ENCODE measurements at regions not wholly inside any gene's neighbourhood (a gene's known extent, or its start where the extent isn't known, plus 50 kb on each side); places are given as distances from the start of the nearest gene placed in this dataset.

DNA sequence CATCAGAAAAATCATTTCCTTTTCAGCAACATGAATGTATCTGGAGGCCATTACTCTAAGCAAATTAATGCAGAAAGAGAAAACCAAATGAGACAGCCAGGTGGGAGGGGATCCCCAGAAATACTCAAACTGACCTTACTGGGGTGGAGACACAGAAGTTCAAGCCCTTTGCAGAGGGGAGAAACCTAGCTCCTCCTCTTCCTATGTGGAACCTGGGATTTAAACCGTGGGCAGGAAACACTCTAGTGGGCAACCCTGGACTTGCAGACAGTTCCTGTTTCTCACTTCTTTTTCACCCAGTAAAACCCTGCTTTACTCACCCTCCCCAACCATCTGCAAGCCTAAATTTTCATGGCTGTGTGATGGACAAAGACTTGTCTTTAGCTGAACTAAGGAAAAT, 61.3 kb downstream of the SLITRK6 start:
- Histone ChIP-seq H3K4me2 (ENCODE audit: low read length) (no peak overlapping the region), H3K9me3 (ENCODE audit: low read length) (no peaks in the 10 kb centered on the region), H3K79me2 (ENCODE audit: insufficient read depth, low read length) (no peaks in the 10 kb centered on the region), H4K20me1 (ENCODE audit: insufficient read depth, low read length) (no peaks in the 10 kb centered on the region), H3K9ac (ENCODE audit: low read length) (no peak overlapping the region), H3K9me2 (ENCODE audit: low read depth, low read length) (no peaks in the 10 kb centered on the region), H3K27ac (ENCODE audit: low read depth, low read length, poor library complexity, severe bottlenecking) (no peak overlapping the region), H3K36me3 (ENCODE audit: insufficient read depth, low read length) (no peaks in the 10 kb centered on the region), H3K4me3 (ENCODE audit: low read depth, low read length, poor library complexity, severe bottlenecking) (no peak overlapping the region), H3K4me1 (ENCODE audit: insufficient read depth, low read length, severe bottlenecking) (no peaks in the 10 kb centered on the region), H3K27me3 (ENCODE audit: insufficient read depth, low read length) (no peaks in the 10 kb centered on the region), H2AFZ (ENCODE audit: low read length) (no peak overlapping the region), H3F3A (ENCODE audit: insufficient read depth, low read length) (no peaks in the 10 kb centered on the region)
- no peak for TF ChIP-seq EZH2 (IDR thresholded peaks at IDR 0.05; ENCODE audit: borderline replicate concordance, low read length)
- TF ChIP-seq, protein P1, sequence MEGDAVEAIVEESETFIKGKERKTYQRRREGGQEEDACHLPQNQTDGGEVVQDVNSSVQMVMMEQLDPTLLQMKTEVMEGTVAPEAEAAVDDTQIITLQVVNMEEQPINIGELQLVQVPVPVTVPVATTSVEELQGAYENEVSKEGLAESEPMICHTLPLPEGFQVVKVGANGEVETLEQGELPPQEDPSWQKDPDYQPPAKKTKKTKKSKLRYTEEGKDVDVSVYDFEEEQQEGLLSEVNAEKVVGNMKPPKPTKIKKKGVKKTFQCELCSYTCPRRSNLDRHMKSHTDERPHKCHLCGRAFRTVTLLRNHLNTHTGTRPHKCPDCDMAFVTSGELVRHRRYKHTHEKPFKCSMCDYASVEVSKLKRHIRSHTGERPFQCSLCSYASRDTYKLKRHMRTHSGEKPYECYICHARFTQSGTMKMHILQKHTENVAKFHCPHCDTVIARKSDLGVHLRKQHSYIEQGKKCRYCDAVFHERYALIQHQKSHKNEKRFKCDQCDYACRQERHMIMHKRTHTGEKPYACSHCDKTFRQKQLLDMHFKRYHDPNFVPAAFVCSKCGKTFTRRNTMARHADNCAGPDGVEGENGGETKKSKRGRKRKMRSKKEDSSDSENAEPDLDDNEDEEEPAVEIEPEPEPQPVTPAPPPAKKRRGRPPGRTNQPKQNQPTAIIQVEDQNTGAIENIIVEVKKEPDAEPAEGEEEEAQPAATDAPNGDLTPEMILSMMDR (IDR thresholded peaks at IDR 0.05; ENCODE audit: low read length) = peak; percentile 14; the same call in 1 of the 2 replicates

GRCh38 chr13:85729296-85729695, 69.9 kb downstream of the SLITRK6 start:
- no peak overlapping the region for H3K4me3 ChIP-seq (ENCODE audit: low read depth, low read length, poor library complexity, severe bottlenecking)

GRCh38 chr13:85728811-85729210, 70.4 kb downstream of the SLITRK6 start:
- no peaks in the 10 kb centered on the region for H3K4me1 ChIP-seq (ENCODE audit: insufficient read depth, low read length, severe bottlenecking)
- no peaks in the 10 kb centered on the region for H3K9me2 ChIP-seq (ENCODE audit: low read depth, low read length)
- no peaks in the 10 kb centered on the region for H3K9me3 ChIP-seq (ENCODE audit: low read length)
- no peaks in the 10 kb centered on the region for H3F3A ChIP-seq (ENCODE audit: insufficient read depth, low read length)
- no peaks in the 10 kb centered on the region for H4K20me1 ChIP-seq (ENCODE audit: insufficient read depth, low read length)
- no peak overlapping the region for H3K9ac ChIP-seq (ENCODE audit: low read length)
- H3K79me2 ChIP-seq (ENCODE audit: insufficient read depth, low read length) = no peaks in the 10 kb centered on the region
- no peaks in the 10 kb centered on the region for H3K36me3 ChIP-seq (ENCODE audit: insufficient read depth, low read length)
- H3K4me3 ChIP-seq (ENCODE audit: low read depth, low read length, poor library complexity, severe bottlenecking) = no peak overlapping the region
- no peak overlapping the region for H2AFZ ChIP-seq (ENCODE audit: low read length)
- H3K27me3 ChIP-seq (ENCODE audit: insufficient read depth, low read length) = no peaks in the 10 kb centered on the region
- no peak overlapping the region for H3K27ac ChIP-seq (ENCODE audit: low read depth, low read length, poor library complexity, severe bottlenecking)
- no peak for TF ChIP-seq EZH2 (IDR thresholded peaks at IDR 0.05; ENCODE audit: borderline replicate concordance, low read length)
- H3K4me2 ChIP-seq (ENCODE audit: low read length) = no peak overlapping the region

More at GRCh38 chr13:85729296-85729695, 69.9 kb downstream of the SLITRK6 start:
- Histone ChIP-seq H3K9me3 (ENCODE audit: low read length) (no peaks in the 10 kb centered on the region), H3K27me3 (ENCODE audit: insufficient read depth, low read length) (no peaks in the 10 kb centered on the region), H3K36me3 (ENCODE audit: insufficient read depth, low read length) (no peaks in the 10 kb centered on the region), H3K4me2 (ENCODE audit: low read length) (no peak overlapping the region), H4K20me1 (ENCODE audit: insufficient read depth, low read length) (no peaks in the 10 kb centered on the region), H2AFZ (ENCODE audit: low read length) (no peak overlapping the region), H3K9me2 (ENCODE audit: low read depth, low read length) (no peaks in the 10 kb centered on the region), H3K4me1 (ENCODE audit: insufficient read depth, low read length, severe bottlenecking) (no peaks in the 10 kb centered on the region), H3K27ac (ENCODE audit: low read depth, low read length, poor library complexity, severe bottlenecking) (no peak overlapping the region), H3K9ac (ENCODE audit: low read length) (no peak overlapping the region), H3K79me2 (ENCODE audit: insufficient read depth, low read length) (no peaks in the 10 kb centered on the region), H3F3A (ENCODE audit: insufficient read depth, low read length) (no peaks in the 10 kb centered on the region)
- no peak for TF ChIP-seq EZH2 (IDR thresholded peaks at IDR 0.05; ENCODE audit: borderline replicate concordance, low read length)
- TF ChIP-seq, protein P1 (IDR thresholded peaks at IDR 0.05; ENCODE audit: low read length) = no peak

DNA sequence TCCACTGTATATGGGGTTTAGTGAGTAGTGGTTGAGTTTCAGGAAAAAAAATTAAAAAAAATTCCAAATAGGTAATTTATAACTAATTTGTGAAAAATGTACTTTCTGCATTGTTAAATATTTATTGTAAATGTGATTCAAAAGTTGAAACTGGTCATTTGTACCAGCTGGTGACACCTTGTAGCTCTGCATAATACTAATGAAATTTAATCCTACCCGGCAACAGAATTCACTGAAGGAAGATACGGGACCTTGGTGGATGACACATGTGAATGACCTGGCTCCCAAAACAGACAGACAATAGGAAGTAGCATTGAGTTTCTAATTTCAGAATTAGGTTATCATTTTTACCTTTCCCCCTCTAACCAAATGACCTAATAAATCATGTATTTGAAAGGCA, 73.8 kb downstream of the SLITRK6 start:
- H4K20me1 ChIP-seq (ENCODE audit: insufficient read depth, low read length) = no peaks in the 10 kb centered on the region
- no peaks in the 10 kb centered on the region for H3K9me3 ChIP-seq (ENCODE audit: low read length)
- no peaks in the 10 kb centered on the region for H3K27me3 ChIP-seq (ENCODE audit: insufficient read depth, low read length)
- no peaks in the 10 kb centered on the region for H3K9me2 ChIP-seq (ENCODE audit: low read depth, low read length)
- H3K4me2 ChIP-seq (ENCODE audit: low read length) = no peak overlapping the region
- H3K27ac ChIP-seq (ENCODE audit: low read depth, low read length, poor library complexity, severe bottlenecking) = no peak overlapping the region
- H3K4me3 ChIP-seq (ENCODE audit: low read depth, low read length, poor library complexity, severe bottlenecking) = no peak overlapping the region
- H3K4me1 ChIP-seq (ENCODE audit: insufficient read depth, low read length, severe bottlenecking) = no peaks in the 10 kb centered on the region
- no peaks in the 10 kb centered on the region for H3K79me2 ChIP-seq (ENCODE audit: insufficient read depth, low read length)
- no peaks in the 10 kb centered on the region for H3K36me3 ChIP-seq (ENCODE audit: insufficient read depth, low read length)
- no peaks in the 10 kb centered on the region for H3F3A ChIP-seq (ENCODE audit: insufficient read depth, low read length)
- H2AFZ ChIP-seq (ENCODE audit: low read length) = no peak overlapping the region
- H3K9ac ChIP-seq (ENCODE audit: low read length) = no peak overlapping the region
- no peak for TF ChIP-seq EZH2 (IDR thresholded peaks at IDR 0.05; ENCODE audit: borderline replicate concordance, low read length)
- TF ChIP-seq, protein P1 (IDR thresholded peaks at IDR 0.05; ENCODE audit: low read length) = no peak
